NCI-H1105 (cell line): ENCODE measurements at regions not wholly inside any gene's neighbourhood (a gene's known extent, or its start where the extent isn't known, plus 50 kb on each side); places are given as distances from the start of the nearest gene placed in this dataset.

Experiments
- DNase-seq: peaks from one replicate; lab custom pipeline; 2025; lab: John Stamatoyannopoulos, UW

DNA sequence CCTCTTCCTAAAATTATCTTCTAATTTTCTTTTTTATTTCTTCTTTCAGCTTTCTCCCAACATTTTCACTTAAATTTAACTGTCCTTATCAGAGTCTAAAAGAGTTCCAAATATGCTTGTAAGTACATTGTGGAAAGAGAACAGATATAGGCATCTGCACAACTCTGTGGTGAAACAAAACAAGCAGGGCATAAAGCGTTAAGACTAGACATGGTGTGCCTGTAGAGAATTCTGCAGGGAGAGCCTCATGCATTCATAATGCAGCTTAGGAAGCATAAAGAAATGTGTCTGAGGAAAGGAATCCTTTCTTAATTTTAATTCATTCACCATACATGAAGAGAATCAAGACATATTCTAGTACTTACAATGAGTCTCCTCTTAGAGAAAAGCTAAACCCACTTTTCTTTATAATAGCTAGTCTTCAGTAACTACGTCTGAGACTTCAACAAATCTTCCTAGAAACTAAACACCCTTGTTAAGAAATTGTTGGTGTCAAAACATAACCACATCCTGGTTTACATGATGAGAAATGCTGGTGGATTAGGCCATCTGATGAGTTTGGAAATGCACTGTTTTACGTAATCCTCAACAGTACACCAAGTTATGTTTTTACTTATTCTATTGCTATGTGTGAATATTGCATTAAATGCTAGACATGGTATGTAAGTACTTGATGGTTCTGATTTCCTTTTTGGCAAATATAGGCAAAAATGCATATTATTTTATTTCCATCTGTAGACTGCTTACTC, 307.8 kb upstream of the GIMD1 start:
- no peak for DNase-seq

DNA sequence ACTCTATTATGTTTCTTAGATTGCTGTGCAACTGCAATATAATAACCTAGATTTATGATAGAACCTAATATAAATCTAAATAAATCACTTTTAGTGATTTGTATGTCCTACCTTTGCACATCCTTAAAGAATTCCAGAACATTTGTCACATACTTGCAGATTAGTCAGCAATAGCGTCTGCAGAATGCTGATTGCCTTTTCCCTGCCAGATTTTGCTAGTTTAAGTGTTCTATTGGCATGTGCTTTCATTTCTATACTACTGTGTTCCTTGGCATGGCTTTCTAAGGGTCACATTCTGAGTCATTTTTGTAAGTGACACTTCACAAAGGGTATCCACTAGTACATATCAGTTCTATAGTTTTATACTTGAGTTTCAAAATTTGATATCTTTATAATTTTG, 303.1 kb upstream of the GIMD1 start:
- no peak for DNase-seq

DNA sequence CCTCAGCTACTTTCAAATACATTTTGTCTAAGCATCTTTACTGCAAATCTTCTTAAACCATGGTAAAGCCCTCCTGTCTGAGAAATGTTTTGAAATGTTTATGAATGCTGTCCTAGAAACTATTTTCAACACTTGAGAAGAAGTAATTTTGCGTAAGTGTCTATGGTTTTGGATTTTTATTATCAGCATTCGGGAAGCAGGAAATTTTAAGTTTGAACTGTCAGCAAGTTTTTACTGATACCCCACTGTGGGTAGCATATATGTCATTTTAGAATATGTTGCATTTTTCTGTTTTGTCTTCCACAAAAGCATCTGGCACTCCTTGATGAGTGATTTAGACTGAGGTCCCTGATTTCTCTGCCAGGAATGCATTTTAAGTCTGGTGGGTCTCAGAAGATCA, 302.4 kb upstream of the GIMD1 start:
- DNase-seq = no peak

DNA sequence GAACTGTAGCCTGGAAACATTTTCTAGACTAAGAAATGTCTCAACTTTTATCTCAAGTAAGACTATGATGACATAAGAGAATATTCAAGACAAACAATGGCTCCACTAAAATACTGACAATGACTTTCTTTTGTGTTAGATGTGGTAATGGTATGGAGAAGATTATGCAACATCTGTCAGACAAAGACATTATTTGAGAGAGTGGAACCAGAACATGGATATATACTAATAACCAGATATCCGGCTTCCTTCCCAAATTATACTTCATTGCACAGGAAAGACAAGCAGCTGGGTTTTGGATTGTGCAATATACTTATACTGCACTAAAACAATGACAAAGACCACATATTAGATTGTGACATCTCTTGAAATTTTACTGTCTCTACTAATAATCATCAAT, 290.8 kb upstream of the GIMD1 start:
- DNase-seq = no peak

DNA sequence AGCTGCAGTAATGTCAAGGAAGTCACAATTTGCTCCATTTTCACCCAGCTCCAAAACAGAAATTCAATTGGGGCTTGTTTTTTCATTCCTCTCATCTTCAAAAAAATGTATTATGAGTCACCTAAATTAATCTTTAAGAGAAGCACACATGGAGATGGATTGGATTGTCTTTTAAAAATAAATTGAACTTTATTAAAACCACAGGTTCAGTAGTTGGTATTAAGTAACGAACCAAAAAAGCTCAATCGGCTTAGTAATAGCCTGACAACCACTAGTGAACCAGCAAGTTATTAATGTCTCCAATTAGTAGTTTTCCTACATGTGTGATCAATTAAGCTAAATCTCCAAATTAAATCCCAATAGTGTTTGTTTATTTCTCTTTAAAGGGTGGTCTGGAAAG, 283.5 kb upstream of the GIMD1 start:
- no peak for DNase-seq

DNA sequence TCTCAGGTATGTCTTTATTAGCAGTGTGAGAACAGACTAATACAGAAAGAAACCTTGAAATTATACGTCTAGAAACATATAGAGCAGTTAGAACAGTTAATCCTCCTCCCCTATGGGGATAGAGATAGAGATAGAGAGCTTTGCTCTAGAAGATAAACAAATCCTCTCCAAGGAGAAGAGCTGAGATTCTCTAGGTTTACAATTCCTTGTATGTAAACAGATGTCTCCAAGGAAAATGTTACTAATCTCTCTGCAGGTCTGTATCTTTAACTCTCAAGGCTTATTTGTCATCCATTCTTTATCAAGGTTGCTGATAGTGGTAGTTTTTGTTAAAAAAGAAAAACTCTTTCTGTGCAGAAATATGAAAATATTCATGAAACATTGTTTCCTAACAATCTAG, 282.1 kb upstream of the GIMD1 start:
- no peak for DNase-seq

DNA sequence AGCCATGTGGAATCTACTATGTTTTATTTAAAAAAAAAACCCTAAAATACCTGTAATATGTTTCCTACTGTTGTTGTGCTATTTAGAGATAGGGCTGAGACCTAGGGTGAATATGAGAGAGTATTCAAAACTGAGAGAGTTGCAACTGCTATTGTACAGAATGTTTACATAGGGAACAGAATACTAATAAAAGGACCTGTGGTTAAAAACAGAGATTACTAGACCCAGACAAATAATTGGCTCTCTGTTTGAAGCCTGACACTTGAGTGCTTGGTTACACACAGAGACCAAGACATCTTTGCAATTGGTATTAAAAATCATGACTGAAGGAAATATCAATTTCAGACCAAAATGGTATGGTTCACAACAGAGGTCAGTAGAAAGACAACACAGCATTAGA, 278.9 kb upstream of the GIMD1 start:
- DNase-seq = no peak

DNA sequence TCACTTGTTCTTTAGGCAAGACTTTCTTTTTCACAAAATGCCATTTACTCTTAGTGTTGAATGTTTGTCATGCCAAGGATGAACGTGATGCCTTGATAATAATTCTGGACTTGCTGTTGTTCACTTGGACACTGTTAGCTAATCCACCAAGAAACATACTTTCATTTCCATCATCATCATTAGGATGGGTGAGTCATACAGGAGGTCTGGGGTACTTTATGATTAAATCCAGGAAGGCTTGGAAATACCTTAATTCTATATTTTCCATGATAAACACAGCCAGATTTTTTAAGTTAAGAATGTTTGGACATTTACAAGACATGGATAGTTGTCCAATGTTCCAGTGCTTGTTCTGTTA, 260.7 kb upstream of the GIMD1 start:
- no peak for DNase-seq

DNA sequence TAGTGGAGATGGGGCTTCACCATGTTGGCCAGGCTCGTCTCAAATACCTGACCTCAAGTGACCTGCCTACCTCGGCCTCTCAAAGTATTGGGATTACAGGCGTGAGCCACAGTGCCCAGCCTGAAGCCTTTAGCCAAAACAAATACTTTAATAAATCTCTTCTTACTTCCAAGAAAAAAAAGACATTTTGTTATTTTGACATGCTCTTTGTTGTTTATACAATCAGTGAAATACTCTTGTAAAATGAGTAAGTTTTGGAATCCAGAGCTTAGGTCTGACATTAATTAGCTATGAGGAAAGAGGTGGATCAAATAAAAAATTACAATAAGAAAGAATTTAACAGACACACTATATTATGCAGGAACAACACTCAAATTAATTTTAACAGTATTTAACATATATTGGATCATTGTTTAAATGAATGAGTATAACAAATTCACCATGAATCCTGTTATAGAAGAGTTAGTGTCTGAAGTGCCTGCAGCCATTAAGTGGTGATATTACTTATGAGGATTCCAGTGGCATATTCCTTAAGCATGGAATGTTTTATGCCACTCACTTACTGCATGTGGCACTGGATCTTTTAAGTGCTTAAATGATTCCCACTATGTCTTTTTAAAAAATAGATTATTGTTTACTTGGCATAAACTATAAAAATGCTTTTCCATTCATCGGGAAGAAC, 260.1 kb upstream of the GIMD1 start:
- no peak for DNase-seq

DNA sequence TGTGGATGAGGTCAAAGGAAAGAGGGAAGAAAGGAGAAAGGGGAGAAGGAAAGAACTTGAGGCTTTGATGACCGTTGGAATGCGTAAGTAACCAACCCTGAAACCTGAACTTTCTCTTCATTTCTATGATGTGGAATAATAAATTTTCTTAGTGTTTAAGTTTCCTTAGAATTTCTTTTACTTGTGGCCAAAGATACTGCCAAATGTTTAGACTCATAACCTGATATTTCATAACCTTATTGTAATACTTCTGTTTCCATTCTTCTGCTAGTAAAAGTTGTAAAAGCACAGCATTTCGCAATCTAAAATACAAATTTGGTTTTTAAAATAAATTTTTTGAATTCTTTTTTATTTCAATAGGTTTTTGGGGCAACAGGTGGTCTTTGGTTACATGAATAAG, 258.5 kb upstream of the GIMD1 start:
- DNase-seq = no peak

DNA sequence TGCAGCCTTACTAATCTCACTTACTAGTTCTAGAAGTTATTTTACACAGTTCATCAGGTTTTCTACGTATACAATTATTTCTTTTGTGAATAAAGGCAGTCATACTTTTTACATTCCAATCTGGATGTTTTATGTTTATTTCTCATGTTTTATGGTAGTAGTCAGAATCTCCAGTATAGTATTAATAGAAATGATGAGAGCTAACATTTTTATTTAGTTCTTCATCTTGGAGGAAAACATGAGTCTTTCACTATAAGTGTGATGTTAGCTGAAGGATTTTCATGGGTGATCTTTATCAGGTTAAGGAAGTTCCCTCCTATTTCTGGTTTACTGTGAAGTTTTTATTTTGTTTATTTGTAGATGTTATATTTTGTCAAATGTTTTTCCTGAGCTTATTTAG, 256.1 kb upstream of the GIMD1 start:
- DNase-seq = no peak

DNA sequence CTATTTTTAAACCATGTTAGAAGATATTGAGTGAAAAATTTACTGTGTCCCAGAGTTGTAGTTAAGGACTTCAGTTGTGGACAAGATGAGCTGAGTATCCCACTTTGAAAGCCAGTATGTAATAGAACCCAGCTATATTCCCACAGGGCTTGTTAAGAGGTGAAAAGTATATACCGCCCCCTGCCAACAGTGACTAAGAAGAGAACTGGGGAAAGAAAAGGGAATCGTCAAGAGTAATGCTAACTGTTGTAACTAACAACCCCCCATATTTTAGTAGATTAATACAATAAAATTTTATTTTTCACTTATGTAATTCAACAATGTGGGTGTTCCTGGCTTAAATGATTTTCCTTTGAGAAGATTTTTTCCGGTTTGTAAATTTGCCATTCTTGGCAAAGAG, 250.4 kb upstream of the GIMD1 start:
- DNase-seq = no peak

DNA sequence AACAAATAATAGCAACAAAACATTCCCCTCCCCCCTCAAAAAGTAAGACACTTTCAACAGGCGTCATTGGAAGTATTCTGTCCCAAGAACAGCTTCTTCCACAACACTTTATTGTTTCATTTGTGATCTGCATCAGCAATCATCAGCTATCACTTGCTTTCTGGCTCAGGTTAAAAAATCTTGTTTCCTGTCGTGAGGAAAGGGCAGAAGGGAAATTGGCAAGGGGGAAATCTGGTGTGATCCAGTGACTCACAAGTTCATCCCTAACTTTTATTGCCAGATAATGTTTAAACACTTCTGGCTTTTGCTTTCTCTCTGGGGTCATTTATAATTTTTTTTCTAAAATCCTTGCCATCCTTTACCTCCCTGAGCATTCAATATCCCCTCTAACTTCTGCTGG, 247.4 kb upstream of the GIMD1 start:
- no peak for DNase-seq

DNA sequence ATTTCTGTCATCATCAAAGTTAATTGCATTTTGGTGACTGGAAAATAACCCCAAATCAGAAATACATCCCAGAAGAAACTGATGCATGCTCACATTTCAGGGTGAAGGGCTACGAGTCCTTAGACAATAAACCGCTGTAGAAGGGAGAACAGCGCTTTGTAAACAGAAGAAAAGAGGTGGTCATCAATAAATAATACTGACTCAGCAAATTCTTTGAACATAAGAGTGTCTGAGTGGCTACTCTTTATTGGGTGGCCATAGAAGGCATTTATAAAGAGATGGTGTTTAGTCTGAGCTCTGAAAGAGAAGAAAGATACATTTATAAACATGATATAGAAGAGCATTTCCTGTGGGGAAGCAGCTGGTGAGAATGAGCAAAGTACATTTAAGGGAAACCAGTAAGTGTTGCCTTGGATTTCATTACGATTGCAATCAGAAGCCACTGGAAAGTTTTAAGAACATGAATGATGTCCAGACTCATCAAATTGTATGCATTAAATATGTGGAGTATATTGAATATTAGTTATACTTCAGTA, 246.9 kb upstream of the GIMD1 start:
- no peak for DNase-seq

DNA sequence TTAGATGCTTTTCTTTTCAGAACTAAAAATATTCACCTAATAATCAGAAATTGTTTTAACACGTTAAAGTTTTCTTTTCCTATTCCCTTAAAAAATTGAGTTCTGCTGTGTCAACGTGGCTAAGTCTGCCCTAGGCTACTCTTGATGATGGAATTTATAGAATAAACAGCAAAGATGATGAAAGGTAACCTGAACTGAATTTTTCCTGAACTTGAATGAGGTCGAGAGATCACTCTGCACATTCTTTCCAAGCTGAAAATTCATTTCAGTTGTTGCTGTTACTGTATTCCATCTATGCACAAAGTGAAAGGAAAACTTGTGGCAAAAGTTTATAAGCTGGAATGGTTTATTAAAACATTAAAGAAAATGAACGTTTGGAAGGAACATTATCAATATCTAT, 245.9 kb upstream of the GIMD1 start:
- no peak for DNase-seq

DNA sequence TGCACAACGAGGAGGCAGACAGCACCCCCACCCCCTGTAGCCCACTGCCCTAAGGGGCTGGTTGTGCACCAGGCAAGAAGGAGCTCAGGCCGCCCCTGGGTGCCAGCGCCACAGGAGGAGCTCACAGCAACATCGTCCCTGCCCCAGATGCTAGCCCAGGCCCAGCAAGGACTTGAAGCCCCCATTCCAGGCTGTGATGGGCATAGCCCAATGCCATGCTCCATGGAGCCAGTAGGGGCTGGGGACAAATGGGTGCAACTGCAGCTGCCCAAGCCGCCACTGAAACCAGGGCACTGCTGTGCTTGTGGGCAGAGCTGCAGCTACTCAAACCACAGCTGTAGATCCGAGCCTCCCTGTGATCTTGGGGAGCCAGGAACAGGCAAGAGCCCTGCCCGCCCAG, 241.3 kb upstream of the GIMD1 start:
- DNase-seq = no peak

DNA sequence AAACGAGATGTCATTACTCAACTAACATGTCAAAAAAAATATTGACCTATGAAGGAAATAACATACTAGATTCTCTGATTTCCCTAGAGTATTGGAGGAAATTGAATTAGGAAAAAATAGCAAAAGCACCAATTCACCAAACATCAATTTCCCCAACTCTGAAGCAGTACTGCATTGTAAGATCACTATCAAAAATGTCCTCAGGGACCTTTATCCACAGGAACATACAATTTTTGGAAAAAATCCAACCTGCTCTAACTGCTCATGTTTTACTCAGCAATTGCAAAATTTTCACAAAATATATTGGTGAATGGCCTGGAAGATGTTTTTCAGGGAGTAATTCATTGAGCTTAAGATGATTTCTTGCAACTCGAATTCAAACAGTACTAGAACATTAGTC, 239.0 kb upstream of the GIMD1 start:
- DNase-seq = no peak

DNA sequence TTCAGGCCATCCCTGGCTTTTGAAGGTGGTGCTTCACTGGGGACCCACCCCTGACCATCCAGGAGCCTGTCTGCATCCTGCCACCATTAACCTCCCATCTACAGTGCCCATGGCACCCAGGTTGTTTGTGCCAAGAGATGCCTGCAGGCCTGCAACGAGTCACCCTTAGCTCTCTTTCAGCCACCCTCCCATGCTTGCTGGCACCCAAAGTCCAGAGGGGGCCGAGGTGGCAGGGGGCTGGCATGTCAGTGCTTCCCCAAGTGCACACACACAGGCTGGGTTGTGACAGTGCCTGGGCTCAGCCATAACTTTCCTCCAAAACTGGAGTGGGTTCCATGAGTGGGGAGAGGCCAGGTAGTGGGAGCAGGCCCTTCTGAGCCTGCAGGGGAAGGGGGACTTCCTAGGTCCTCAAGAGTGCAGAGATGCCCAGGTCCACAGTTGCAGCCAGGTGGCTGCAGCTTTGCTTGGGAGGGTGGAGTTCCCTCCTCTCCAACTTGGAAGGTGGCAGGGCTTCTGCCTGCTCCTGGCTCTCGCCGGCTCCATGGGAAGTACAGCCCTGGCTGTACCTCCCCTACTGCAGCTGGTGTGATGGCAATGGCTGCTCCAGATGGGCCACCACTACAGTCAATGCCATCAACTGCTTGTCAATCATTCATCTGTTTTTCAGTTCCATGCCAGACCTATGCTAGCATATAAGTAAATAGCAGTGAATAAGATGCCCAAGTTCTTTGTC, 235.9 kb upstream of the GIMD1 start:
- DNase-seq = no peak

DNA sequence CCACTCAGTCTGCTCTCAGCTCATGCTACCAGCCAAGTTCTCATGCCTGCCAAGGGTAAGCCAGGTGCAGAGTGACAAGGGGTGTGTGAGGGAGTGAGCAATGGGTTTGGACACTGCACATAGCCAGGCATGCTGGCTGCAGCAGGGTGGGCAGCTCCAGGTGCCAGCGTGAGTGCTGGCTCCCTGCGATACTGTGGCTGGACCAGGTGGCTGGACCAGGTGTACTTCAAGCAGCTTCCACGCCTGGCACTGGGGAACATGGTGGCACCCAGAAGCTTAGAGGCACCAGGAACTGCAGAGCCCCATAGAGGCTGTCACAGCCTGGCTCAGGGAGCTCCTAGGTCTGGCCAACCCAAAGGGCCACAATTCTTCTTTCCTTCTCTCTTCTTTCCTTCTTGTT, 234.9 kb upstream of the GIMD1 start:
- no peak for DNase-seq

DNA sequence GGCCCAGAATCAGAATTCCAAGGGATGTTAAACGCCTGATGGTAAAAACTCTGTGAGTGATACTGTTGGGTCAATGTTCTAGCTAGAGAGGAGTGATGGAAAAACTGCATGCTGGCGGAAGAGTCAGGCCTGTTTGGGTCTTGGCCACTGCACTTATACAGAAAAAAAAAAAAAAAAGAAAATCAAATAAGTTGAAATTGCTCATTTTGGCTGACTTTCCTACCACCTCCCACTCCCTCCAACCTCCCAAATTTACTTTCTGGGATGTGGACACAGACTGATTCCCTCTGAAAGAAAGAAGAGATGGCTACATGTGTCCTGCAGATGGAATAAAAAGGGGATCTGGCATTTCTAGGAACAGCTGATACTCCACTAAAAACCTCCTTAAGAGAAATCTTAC, 234.1 kb upstream of the GIMD1 start:
- no peak for DNase-seq

DNA sequence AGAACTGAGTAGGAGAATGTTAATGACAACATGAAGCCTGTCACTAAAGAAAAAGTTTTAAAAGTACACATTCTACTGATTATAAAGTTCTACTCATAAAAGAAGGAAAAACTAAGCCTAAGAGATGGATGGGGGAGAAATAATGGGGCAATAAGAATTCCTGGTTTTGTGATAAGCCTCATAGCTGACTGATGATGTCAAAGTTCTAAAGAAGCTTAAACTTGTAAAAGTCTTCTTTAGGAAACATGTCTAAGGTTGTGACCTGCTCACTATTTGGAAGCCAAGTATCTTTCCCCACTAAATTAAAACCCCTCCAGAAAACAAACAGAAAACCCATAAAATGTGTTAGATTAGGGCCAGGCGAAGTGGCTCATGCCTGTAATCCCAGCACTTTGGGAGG, 232.9 kb upstream of the GIMD1 start:
- no peak for DNase-seq

DNA sequence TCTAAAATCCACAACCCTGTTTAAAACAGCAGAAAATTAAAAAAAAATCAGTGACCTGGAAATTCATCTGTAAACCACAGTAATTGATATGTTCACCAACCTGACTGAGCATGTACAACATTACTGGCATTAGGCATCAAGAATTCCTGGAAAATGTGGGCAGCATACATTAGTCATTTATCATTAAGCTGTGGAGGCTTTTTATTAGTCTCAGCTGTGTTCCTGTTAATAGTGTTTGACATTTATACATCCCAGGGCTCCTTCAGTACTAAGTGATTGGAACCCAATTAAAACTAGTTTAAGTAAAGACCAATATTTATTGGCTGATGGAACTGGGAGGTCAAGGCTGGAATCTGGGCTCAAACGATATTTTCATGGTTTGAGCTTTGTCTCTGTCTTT, 227.3 kb upstream of the GIMD1 start:
- no peak for DNase-seq

DNA sequence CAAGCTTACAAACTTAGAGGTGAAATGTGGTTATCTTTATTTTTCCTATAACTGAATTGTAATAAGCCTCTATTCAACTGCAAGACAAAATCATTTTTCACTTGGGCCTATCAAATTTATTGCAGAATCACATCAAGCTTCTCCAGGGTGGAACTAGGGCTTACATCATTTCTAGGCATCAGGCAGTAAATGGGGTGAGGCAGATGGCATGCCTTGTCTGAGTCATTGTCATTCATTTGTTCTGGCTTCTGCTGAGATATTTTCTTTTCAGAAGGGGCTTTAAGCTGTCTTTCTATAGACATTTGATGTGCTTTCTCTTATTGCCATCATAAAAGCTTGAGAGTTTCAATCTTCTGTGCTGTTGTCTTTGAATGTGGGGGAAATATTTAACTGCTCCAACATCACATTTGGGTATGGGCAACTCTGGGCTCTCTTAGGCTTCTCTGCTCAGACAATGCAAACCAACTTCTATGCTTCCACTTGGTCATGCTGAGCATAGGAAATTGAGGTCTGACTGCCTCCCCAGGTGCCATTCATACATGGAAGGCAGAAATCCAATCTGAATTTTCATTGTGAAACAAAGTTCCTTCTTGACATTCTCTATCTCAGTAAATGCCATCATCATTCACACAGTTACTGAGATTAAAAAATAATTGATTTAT, 225.8 kb upstream of the GIMD1 start:
- no peak for DNase-seq
